ENCODE measurements at regions not wholly inside any gene's neighbourhood (a gene's known extent, or its start where the extent isn't known, plus 50 kb on each side); places are given as distances from the start of the nearest gene placed in this dataset.
A peak's percentile ranks its signal among the peaks of the same experiment; 100 is the strongest.

- DNase-seq (ENCODE audit: low spot score) (no peak), ATAC-seq (no peak)
These were observed 387.8 kb downstream of the ZNF536 start for GRCh38 chr19:30760014-30760413.

DNA sequence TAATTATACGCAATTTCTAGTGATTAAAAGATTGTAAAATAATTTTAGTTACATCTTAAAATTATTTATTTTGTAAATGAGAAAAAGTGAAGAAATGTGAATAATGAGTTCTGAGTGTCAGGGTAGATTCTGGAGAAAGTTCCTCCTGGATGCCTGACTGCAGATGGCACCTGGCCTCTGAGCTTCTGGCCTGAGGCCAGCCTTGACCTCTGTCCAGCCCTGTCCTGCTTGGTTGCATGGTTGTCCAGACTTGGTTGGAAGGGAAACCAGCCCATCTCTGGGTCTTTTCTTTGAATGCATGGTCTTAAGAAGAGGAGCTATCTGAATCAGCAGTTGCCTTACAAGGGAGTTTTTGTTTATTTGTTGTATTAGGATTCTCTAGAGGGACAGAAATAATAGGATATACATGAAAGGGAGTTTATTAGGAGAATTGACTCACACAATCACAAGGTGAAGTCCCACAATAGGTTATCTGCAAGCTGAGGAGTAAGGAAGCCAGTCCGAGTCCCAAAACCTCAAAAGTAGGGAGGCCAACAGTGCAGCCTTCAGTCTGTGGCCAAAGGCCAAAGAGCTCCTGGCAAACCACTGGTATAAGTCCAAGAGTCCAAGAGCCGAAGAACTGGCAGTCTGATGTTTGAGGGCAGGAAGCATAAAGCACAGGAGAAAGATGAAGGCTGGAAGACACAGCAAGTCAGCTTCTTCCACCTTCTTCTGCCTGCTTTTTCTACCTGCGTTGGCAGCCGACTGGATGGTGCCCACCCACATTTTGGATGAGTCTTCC is 385.8 kb downstream of the ZNF536 start:
- peak; percentile 58 for DNase-seq (ENCODE audit: low spot score)
- peak; percentile 81 for ATAC-seq

GRCh38 chr19:30757104-30757836 is 385.1 kb downstream of the ZNF536 start:
- DNase-seq (ENCODE audit: low spot score) (no peak), ATAC-seq (no peak)

DNA sequence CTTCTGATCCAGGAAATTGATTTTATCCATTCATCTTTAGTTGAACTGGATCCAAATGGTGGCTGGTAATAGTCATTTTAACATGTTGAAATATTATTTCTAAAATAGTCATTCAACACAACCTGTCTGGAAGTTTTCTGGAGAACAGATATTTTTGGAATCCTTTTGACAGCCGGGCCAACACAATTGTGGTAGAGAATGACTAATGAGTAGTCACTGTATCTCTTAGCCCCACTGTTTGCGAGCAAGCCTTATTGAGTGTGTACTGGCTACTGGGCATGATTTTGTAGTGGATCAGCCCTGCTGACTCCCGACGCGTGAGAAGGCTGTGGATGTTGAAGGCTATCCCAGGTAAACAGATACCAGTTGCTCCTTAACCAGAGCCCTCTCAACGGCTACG is 383.4 kb downstream of the ZNF536 start:
- no peak for ATAC-seq
- no peak for DNase-seq (ENCODE audit: low spot score)

DNA sequence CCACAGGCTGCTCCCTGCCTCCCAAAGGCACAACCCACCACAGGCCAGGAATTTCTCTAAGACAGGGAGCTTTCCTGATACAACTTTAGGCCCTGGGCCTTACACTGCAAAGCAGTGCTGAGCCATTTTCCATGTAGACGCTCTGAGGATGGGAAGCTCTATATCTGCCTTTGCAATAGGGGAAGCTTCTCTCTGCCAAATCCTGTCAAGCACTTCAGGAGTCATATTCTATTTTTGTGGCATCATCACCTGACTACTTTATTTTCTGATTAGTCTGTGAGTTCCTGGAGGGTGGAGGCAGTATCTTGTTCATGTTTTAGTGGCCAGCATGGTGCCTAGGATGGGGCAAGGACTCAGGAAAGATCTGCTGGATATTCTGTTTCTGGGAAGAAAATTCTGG is 382.0 kb downstream of the ZNF536 start:
- DNase-seq (ENCODE audit: low spot score), result no peak

DNA sequence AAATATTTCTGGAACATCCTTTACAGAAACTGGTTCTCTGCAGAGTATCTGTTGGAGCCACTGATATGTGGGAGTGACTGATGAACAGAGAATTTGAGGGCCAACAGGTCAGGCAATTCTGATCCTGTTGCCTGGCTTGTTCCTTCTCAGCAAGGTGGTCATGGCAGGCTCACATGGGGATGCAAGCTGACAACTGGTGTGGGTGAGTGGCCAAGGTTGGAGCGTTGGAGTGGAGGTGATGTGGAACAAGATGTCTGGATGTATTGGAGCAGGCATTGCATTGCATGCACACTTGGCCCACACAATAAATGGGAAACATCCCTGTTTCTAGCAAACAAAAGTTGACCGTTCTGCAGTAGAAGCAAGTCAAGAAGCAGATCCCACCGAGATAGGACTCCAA is 380.7 kb downstream of the ZNF536 start:
- no peak for DNase-seq (ENCODE audit: low spot score)
- ATAC-seq, result no peak

More for the DNA sequence above, 382.0 kb downstream of the ZNF536 start:
- ATAC-seq, result no peak

GRCh38 chr19:30752201-30752600 is 380.0 kb downstream of the ZNF536 start:
- no peak for DNase-seq (ENCODE audit: low spot score)
- no peak for ATAC-seq

DNA sequence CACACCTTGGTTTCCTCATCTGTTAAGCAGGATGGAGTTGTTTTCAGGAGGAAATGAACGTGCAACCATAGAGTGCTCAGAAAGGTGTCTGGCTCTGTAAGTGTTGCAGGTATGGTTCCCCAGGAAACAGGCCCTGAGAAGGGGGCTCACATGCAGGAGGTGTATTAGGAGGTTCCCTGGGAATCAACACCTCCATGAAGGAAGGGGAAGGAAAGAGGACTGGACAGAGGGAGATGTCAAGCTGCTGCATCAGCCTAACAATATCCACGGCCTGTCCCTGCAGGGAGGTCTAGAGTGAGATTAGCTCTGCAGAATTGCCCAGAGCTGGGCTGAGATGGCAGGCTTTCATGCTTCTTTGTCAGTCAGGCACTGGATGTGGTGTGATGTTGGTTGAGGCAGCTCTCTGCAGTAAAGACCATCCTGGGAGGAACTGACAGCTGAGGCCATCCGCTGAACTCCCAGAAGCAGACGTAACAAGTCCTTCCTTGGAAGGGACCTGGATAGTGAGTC is 373.3 kb downstream of the ZNF536 start:
- ATAC-seq, result no peak

DNA sequence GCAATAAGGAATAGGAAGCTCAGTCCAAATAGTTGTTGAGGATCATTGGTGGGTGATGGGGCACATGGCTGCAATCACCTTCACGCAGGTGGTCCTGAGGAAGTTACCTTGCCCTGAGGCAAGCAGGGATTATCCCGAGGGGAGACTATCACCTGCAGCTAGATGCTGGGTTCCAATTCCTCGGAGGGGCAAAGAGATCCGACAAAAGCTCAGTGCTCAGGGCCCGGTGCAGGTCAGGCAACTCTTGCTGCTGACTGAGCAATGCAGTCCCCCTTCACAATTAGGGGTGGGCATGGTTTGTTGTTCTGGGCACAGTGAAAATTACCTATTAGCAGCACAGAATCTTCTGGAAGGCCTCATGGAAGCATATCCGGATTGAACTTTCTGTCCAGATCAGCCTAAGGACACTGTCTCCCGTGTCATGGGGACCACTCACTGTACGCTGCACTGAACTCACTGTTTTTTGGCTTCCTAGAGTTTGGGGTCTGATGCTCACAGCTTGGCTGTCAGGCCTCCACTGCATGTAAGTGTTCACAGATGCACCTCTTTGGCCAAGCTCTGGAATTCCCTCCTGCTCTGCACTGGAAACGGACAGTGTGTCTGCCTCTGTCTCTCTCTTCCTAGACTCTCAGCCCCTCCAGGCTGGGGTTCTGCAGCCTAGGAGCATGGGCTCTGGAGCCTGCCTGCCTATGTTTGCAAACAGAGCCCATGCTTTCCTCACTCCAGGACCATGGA is 372.7 kb downstream of the ZNF536 start:
- ATAC-seq (no peak), DNase-seq (ENCODE audit: low spot score) (no peak)

More for the DNA sequence above, 373.3 kb downstream of the ZNF536 start:
- no peak for DNase-seq (ENCODE audit: low spot score)

GRCh38 chr19:30743702-30744101 is 371.5 kb downstream of the ZNF536 start:
- DNase-seq (ENCODE audit: low spot score) (no peak), ATAC-seq (no peak)

DNA sequence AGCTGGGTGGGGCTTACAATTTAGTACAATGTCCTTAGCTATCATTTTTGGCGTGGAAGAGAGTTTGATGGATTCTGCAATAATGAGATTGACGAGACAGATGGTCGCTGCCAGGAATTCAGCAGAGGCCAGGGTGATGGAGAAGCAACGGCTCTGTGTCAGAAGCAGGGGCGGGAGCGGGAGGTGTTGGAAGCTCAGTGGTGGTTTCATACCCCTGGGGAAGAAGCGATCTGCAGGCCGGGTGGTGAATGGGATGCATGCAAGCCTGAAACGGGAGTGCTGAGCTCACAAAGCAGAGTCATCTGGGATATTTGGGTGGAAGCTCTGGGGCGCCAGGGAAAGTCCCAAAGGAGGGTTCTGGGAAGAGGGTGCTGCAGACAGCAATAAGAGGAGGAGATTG is 370.8 kb downstream of the ZNF536 start:
- ATAC-seq (no peak), DNase-seq (ENCODE audit: low spot score) (no peak)

DNA sequence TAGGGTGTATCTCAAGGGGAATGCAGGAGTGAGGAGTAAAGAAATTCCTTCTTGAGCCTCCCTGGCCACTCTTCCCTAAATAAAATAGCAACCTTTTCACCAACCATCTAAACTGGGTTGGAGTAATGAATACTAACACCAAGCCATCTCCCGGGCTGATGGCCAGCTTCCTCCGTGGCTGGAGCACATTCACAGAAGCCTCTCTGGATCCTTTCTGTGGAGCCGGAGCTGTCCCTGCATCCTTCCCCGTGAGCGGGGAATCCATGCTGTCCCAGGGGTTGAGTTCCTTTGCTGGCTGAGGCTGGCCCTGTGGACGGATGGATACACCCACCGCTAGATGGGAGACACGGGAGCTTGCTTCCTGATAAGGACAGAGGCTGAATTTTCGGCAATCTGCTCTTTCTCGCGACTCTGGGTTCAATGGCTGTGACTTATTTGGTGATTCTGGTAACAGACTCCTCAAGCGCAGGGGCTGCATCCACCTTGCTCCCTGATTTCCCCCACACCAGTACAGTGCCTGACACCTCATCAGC is 370.3 kb downstream of the ZNF536 start:
- ATAC-seq, result no peak
- DNase-seq (ENCODE audit: low spot score), result no peak

DNA sequence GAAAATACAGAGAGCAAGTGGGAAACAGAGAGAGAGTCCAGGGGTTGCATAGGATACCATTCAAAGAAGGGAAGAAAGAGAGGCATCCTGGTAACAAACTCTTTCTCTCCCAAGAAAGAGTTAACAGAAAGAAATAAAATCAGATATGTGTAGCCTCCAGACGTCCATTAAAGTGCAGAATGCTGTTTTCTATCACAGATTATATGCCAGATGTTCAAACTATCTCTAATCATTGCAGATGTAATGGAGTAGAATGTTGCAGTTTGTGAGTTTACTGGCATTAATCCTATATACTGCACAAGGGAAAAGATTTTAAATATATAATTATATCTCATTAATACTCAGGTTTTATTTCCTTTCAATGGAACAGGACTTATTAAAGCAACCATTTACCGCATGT is 369.4 kb downstream of the ZNF536 start:
- DNase-seq (ENCODE audit: low spot score) (no peak), ATAC-seq (no peak)

- ATAC-seq (no peak), DNase-seq (ENCODE audit: low spot score) (no peak)
These were observed 367.2 kb downstream of the ZNF536 start for GRCh38 chr19:30739394-30739793.

GRCh38 chr19:30738047-30738446 is 365.9 kb downstream of the ZNF536 start:
- DNase-seq (ENCODE audit: low spot score) (no peak), ATAC-seq (no peak)

DNA sequence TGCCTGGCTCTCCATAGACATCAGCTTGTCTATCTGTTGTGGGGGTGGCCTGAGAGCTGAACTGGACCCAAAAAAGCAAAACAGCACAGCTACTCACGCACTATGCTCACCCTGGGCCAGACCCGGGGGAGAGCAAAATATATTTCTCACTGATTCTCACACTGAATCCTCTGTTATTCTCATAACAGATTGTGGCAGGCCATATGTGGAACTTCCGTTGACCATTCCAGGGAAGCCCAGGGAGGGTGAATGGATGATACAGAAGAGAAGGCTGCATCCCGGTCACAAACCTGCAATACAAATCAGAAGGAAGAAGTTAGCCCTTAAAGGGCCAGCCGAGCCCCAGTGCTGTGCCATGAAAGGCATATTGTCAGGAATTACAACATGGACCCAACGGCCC is 362.5 kb downstream of the ZNF536 start:
- ATAC-seq (no peak), DNase-seq (ENCODE audit: low spot score) (no peak)

DNA sequence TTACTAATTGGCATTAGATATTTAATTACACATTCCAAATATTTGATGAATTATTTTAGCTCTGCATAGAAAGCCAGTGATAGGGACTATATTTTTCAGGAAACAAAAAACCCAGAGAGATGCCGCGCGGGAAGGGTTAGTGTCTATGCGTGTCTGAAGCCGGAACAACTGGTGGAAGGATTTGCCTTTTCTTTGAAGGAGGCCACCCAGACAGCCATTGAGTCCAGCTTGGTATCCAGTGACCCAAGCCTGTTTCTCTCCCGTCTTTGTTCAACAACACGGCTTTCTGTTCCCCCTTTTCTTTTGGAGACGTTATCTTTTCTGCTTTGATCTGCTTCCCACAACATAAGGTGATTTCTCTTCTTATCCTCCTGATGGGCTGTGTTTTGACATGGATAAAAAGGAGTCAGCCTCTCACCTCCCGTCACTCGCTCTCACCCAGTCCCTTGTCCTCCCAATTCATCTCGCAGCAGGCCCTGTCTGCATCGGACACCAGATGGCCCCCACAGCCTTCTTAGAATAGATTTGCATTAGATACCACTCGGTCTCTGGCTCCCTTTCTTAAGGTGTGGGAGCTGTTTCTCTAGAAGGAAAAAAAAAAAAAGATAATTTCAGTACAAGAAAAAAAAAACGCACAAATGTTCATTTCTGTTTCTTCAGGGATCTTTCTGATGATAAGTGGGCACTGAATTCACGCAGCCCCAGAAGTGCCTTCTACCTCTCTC is 361.8 kb downstream of the ZNF536 start:
- no peak for ATAC-seq
- DNase-seq (ENCODE audit: low spot score), result no peak

GRCh38 chr19:30731591-30731990 is 359.4 kb downstream of the ZNF536 start:
- ATAC-seq (no peak), DNase-seq (ENCODE audit: low spot score) (no peak)

DNA sequence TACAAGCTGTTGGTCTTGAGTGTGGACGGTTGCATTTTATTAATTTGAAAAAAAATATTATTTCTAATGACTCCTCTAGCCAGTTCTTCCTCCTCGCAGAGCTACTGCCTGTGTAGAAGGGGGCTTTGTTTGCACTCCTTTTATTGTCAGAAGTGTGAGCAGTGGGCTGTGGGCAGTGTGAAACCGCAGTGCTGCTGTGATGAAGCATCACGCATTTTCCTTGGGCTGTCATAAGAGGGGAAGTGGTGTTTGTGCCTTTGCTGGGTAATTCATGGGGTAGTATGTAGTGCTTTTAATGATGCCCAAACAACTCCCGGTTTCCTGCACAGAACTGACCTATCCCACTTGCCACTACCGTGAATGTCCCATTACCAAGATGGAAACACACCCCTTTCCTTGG is 357.3 kb downstream of the ZNF536 start:
- ATAC-seq (no peak), DNase-seq (ENCODE audit: low spot score) (no peak)

DNA sequence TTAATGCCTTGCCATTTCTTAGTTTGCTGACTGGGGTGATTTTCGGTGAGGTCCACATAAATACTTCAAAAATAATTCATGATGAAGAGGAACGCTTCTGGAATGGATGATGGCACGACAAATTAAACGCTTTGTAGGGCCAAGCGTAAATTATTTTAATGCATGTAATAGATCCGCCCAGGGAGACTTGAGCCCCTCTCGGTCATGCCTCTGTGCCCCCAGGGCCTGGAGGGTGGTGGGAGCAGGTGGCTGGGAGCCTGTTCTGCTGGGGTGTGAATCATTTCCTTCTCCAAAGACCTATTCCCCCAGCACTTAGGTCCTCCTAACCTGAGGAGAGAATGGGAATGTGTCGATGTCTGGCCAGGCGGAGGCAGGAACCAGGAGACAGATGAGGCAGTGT is 350.6 kb downstream of the ZNF536 start:
- ATAC-seq, result no peak
- DNase-seq (ENCODE audit: low spot score), result no peak

DNA sequence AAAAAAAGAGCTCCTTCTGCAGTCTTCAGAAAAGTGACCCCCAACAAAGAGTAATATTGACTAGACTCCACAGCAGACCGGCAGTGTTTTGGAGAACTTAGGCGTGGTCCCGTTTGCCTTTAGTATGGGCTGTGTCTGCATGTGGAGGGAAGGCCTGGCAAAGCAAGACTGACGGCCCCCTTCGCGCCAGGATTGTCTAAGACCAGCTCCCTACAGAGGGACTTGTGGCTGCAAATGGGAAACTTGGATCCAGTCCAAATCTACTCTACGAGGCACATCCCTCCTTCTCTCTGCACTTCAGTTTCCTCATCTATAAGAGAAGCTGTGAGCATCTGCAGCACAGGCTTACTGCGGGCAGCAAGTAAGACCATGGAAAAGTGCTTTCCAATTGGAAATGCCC is 350.0 kb downstream of the ZNF536 start:
- ATAC-seq (no peak), DNase-seq (ENCODE audit: low spot score) (no peak)

All from left lobe of liver (tissue), 2 donors.